Brain microvascular endothelial cell (primary cell): ENCODE measurements at regions not wholly inside any gene's neighbourhood (a gene's known extent, or its start where the extent isn't known, plus 50 kb on each side); places are given as distances from the start of the nearest gene placed in this dataset.

Experiments
- DNase-seq: peaks from one replicate; pipeline ENCODE4 v3.0.0-alpha.2; 2020
- H3K27ac ChIP-seq: fragments of 250-450 bp; sonication (Bioruptor Pico); 2 replicates; pipeline ENCODE4 v1.5.1; 2020; ENCODE audit warnings: mild to moderate bottlenecking, moderate library complexity
- H3K27me3 ChIP-seq: fragments of 250-450 bp; sonication (Bioruptor Pico); replicated peaks from 2 replicates; pipeline ENCODE4 v1.5.1; 2020; ENCODE audit warnings: mild to moderate bottlenecking
- H3K36me3 ChIP-seq: fragments of 250-450 bp; sonication (Bioruptor Pico); replicated peaks from 2 replicates; pipeline ENCODE4 v1.5.1; 2020; ENCODE audit warnings: mild to moderate bottlenecking
- H3K4me3 ChIP-seq: 2 replicates; pipeline ENCODE4 v1.5.1; 2011; ENCODE audit warnings: low read depth, mild to moderate bottlenecking, control low read depth, low read length, moderate library complexity
- in situ Hi-C: cut with HindIII; loops from 2 replicates; pipeline ENCODE4 v1.10.0; 2017; ENCODE audit warnings: low sequenced_read_pairs, low pct_ligation_motif_present
- TF ChIP-seq, protein P1 (sequence below): IDR thresholded peaks from 2 replicates; pipeline ENCODE4 v1.5.1; 2011; ENCODE audit warnings: low read depth, mild to moderate bottlenecking, moderate library complexity, low read length, control low read depth, inconsistent platforms; ENCODE audit errors: missing control alignments

DNA sequence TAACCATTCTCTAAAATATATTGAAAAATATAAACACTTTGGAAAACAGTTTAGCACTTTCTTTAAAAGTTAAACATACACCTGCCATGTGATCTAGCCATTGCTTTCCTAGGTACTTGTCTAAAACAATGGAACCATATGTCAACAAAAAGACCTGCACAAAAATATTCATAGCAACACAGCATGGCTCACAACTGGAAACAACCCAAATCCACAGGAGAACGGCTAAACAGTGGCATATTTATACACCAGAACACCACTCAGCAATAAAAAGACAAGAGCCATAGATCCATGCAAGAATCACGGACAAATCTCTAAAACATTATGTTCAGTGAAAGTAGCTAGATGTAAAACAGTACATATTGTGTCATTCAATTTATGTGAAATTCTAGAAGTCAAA, 221.3 kb upstream of the UBE2E2 start:
- Histone ChIP-seq H3K36me3 (no peaks in the 10 kb centered on the region), H3K4me3 (no peak overlapping the region), H3K27ac (no peak overlapping the region), H3K27me3 (no peaks in the 10 kb centered on the region)
- in situ Hi-C loops, result no loop called here
- TF ChIP-seq, protein P1, sequence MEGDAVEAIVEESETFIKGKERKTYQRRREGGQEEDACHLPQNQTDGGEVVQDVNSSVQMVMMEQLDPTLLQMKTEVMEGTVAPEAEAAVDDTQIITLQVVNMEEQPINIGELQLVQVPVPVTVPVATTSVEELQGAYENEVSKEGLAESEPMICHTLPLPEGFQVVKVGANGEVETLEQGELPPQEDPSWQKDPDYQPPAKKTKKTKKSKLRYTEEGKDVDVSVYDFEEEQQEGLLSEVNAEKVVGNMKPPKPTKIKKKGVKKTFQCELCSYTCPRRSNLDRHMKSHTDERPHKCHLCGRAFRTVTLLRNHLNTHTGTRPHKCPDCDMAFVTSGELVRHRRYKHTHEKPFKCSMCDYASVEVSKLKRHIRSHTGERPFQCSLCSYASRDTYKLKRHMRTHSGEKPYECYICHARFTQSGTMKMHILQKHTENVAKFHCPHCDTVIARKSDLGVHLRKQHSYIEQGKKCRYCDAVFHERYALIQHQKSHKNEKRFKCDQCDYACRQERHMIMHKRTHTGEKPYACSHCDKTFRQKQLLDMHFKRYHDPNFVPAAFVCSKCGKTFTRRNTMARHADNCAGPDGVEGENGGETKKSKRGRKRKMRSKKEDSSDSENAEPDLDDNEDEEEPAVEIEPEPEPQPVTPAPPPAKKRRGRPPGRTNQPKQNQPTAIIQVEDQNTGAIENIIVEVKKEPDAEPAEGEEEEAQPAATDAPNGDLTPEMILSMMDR, result no peak
- no peak for DNase-seq

DNA sequence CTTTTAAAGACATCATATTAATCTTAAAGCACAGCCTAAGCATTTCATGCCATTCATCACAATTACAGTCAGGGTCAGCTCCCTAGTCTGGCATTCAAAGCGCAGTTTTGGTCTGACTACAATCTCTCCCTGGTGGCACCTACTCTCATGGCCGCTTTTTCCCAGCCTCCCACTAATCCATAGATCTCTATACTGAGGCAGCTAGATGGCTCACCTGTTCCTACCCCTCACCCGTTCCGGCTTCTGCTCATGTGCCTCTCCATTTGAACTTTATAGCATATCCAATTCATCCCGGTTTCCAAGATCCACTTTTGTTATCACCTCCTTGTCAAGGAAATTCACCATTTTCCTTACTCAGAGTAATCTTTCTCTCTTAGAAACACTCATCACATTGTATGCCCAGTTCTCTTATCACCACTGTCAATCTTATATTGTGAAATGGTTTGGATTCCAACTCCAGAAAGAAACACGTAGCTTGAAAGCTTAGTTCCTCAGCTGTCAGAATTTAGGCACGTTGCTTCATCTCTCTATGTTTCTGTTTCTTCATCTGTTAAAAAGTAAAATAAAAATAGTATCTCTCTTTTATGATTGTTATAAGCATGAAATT, 220.0 kb upstream of the UBE2E2 start:
- H3K27me3 ChIP-seq, result no peaks in the 10 kb centered on the region
- DNase-seq, result no peak
- TF ChIP-seq, protein P1, result no peak
- no peaks in the 10 kb centered on the region for H3K36me3 ChIP-seq
- in situ Hi-C loops, result no loop called here
- no peak overlapping the region for H3K4me3 ChIP-seq
- H3K27ac ChIP-seq, result no peak overlapping the region

DNA sequence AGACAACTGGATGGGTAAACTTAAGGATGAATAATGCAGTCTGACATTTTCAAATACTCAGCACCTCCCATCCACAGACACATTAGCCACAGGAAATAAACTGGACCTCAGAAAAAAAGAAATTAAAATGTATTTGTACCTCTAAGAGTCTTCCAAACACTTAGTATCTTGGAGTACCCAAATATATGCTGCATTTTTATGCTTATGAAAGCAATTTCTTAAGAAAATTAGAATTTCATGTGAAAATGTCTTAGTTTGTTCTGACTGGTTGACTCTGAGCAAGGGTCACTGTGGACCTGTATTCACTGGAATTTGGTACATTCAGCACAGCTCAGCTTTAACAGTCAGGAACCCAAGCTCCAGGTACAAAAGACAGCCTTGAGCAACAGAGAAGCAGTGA, 216.2 kb upstream of the UBE2E2 start:
- H3K27ac ChIP-seq, result no peak overlapping the region
- H3K27me3 ChIP-seq, result no peaks in the 10 kb centered on the region
- TF ChIP-seq, protein P1, result no peak
- in situ Hi-C loops, result no loop called here
- no peaks in the 10 kb centered on the region for H3K36me3 ChIP-seq
- no peak overlapping the region for H3K4me3 ChIP-seq
- DNase-seq, result no peak

DNA sequence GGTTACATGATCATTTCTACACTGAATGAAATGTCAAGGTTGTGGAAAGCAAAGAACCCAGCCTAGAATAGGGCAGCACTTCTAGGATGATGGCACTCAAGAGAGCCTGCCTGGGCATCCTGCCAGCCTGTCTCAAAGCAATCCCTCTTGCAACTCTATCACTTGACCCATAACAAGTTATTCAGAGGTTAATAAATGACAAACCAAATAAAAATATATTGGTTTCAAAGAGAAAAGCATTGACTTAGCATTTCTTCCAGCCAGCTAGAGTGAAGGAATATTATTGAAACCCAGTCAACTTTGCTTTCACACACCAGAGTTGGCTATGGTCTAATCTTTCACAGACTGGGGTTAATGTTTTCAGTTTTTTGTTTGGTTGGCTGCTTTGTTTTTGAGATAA, 214.6 kb upstream of the UBE2E2 start:
- Histone ChIP-seq H3K4me3 (no peak overlapping the region), H3K27me3 (no peaks in the 10 kb centered on the region), H3K36me3 (no peaks in the 10 kb centered on the region), H3K27ac (no peak overlapping the region)
- TF ChIP-seq, protein P1, result no peak
- in situ Hi-C loops, result no loop called here
- DNase-seq, result no peak

DNA sequence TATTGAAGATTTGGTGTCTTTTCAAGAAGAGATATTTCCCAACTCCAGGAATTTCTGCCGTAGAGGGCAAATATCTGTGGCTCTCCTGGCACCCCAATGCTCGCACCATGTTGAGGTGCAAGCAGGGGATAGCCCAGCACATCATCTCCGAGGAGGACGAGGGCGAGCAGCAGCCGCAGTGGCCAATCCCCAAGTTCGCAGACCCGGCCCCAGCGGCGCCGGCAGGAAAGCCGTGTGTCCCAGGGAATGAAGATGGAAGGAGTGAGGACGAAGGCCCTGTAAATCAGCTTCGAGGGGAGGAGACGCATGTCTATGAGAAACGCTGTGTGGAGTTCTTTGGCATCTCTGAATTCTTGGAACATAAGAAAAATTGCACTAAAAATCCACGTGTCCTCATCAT, 213.4 kb upstream of the UBE2E2 start:
- TF ChIP-seq, protein P1, result no peak
- Histone ChIP-seq H3K4me3 (no peak overlapping the region), H3K36me3 (no peaks in the 10 kb centered on the region), H3K27ac (no peak overlapping the region), H3K27me3 (no peaks in the 10 kb centered on the region)
- in situ Hi-C loops, result no loop called here
- DNase-seq, result no peak
